Testis (tissue), 2 donors: ENCODE measurements at regions not wholly inside any gene's neighbourhood (a gene's known extent, or its start where the extent isn't known, plus 50 kb on each side); places are given as distances from the start of the nearest gene placed in this dataset.
"Not testable (repeated sequence)": the region's sequence is repeated elsewhere in the genome, so short reads cannot be mapped to it uniquely, and the experiment has no call there.

Experiments
- DNase-seq: peaks from one replicate; pipeline ENCODE4 v3.0.0-alpha.2; 2019
- H3K27ac ChIP-seq, 2 donors: fragments of 200-600 bp; sonication (generic); one replicate each; pipeline ENCODE4 v1.5.1; 2019
- H3K27me3 ChIP-seq: fragments of 200-600 bp; sonication (generic); one replicate; pipeline ENCODE4 v1.5.1; 2019
- H3K36me3 ChIP-seq: fragments of 200-600 bp; sonication (generic); one replicate; pipeline ENCODE4 v1.5.1; 2017; ENCODE audit warnings: low read depth; ENCODE audit errors: missing control alignments
- H3K4me1 ChIP-seq: fragments of 200-600 bp; sonication (generic); one replicate; pipeline ENCODE4 v1.5.1; 2019
- H3K4me3 ChIP-seq, 2 donors: fragments of 200-600 bp; sonication (generic); one replicate each; pipeline ENCODE4 v1.5.1; 2017 to 2019
- H3K9me3 ChIP-seq: fragments of 200-600 bp; sonication (generic); one replicate; pipeline ENCODE4 v1.5.1; 2017
- POLR2A ChIP-seq: fragments of 450-650 bp; IDR thresholded peaks from one replicate; pipeline ENCODE4 v1.6.1; 2017; ENCODE audit warnings: antibody characterized with exemption, mild to moderate bottlenecking, moderate library complexity
- WGBS, 2 donors: methylation state at CpG; one replicate each; pipeline ENCODE4 v1.1.5; 2018; 5-methylcytosine and 5-hydroxymethylcytosine counted together
- intact Hi-C: fragments of 100-400 bp; cut with DNase I; formaldehyde crosslinking; loops from one replicate; pipeline ENCODE4 v1.15.1; 2023; ENCODE audit warnings: low total_unique reads
- TF ChIP-seq, protein P1 (sequence below), 3 experiments: fragments of 450-650 bp in 2 of 3; fragments of 200-600 bp in 1 of 3; sonication (generic) in 1 of 3; IDR thresholded peaks; one replicate each; pipeline ENCODE4 v1.5.1; 2016 to 2019; ENCODE audit warnings: antibody characterized with exemption in 3 of 3, mild to moderate bottlenecking in 2 of 3, moderate library complexity in 1 of 3

DNA sequence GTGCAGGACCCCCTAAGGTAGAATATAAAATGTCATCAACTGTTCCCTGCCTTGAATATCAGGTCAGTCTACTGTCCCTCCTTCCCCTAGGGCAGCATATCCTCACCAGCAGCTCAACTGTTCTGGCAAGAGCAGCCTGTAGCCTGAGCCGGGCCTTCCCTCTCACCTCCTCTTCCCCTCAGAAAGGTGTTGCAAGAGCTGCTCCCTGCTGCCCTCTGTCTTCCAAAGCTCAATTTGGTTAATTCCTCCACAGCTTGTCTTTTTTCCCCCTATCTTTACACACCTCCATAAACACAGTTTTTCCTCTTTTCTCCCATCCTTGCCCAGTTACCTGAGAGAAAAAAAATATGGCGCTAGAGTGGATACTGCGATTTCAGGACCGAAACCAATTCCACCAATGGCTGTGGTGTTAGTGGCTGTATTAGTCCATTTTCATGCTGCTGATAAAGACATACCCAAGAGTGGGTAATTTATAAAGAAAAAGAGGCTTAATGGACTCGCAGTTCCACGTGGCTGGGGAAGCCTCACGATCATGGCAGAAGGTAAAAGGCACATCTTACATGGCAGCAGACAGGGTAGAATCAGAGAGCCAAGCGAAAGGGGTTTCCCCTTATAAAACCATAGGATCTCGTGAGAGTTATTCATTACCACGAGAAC lies 184.7 kb downstream of the MREG start:
- peak; percentile 73 for DNase-seq
- H3K4me1 ChIP-seq, result peaks cover 14% of the 10 kb centered on the region
- intact Hi-C loops, result no loop called here
- no peak for TF ChIP-seq POLR2A
- TF ChIP-seq, protein P1, sequence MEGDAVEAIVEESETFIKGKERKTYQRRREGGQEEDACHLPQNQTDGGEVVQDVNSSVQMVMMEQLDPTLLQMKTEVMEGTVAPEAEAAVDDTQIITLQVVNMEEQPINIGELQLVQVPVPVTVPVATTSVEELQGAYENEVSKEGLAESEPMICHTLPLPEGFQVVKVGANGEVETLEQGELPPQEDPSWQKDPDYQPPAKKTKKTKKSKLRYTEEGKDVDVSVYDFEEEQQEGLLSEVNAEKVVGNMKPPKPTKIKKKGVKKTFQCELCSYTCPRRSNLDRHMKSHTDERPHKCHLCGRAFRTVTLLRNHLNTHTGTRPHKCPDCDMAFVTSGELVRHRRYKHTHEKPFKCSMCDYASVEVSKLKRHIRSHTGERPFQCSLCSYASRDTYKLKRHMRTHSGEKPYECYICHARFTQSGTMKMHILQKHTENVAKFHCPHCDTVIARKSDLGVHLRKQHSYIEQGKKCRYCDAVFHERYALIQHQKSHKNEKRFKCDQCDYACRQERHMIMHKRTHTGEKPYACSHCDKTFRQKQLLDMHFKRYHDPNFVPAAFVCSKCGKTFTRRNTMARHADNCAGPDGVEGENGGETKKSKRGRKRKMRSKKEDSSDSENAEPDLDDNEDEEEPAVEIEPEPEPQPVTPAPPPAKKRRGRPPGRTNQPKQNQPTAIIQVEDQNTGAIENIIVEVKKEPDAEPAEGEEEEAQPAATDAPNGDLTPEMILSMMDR (IDR thresholded peaks at IDR 0.05), result peak; percentile 49 to 65 (median 51)
- no peaks in the 10 kb centered on the region for H3K27me3 ChIP-seq
- H3K27ac ChIP-seq, result peak overlapping the region in 1 of 2 donors; percentile 16
- no peaks in the 10 kb centered on the region for H3K9me3 ChIP-seq
- WGBS, 2 donors, result 53 to 65% methylated on average over 10 of the region's 10 CpGs
- H3K4me3 ChIP-seq, result no peak overlapping the region
- no peaks in the 10 kb centered on the region for H3K36me3 ChIP-seq

DNA sequence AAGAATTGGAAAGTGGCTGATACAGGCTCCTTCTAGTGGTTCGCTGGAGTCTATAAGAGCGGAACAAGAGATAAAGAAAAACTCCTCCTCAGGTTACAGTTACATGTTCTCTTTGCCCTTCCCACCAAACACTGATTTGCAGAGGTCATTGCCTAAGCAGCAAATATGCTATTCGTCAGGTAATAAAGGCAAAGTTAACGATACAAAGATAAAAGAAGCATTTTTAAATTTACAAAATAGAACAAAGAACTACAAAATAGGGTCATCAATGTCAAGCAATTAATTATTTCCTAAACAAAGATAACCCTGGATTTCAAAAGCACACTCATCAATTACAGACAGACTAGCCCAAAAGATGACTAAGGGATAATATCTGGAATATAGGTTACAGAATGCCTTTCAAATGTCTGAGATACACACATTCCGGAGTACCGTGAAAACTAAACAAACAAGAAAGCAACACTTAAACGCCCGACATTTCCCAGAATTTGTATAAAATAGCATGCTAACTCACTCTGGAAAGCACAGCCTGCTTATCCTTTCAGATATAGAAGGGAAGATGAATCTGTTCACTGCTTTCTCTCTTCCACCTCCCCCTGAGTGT lies 186.4 kb downstream of the MREG start:
- no peak for DNase-seq
- Histone ChIP-seq H3K4me3 (no peak overlapping the region), H3K27me3 (no peaks in the 10 kb centered on the region), H3K4me1 (peaks cover 14% of the 10 kb centered on the region), H3K9me3 (no peaks in the 10 kb centered on the region), H3K27ac (peak overlapping the region; percentile 41 to 73), H3K36me3 (no peaks in the 10 kb centered on the region)
- no peak for TF ChIP-seq POLR2A
- TF ChIP-seq, protein P1 (IDR thresholded peaks at IDR 0.05), result no peak
- 26 to 53% methylated on average over 8 of the region's 8 CpGs for WGBS, 2 donors
- intact Hi-C loops, result no loop called here

DNA sequence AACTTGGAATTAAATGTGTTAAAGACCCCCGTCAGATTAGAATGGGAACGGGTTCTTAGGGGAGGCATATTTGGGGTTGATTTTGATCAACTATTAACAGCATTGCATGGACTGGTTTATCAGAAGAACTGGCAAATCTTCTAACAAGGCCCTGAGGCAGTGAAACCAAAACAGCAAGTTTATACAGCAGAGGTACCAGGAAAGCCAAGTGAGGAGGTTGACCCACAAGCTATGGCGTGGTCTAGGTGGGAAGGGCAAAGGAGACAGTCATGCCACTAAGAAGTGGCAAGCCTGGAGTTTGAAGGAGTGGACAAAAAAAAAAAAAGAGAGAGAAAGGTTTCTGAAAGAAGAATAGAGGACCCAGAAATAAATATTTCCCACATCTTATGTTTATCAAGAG lies 187.0 kb downstream of the MREG start:
- Histone ChIP-seq H3K4me3 (no peak overlapping the region), H3K27ac (peak overlapping the region; percentile 41 to 73), H3K4me1 (peaks cover 9% of the 10 kb centered on the region), H3K27me3 (no peaks in the 10 kb centered on the region), H3K36me3 (no peaks in the 10 kb centered on the region), H3K9me3 (no peaks in the 10 kb centered on the region)
- no peak for TF ChIP-seq POLR2A
- TF ChIP-seq, protein P1 (IDR thresholded peaks at IDR 0.05), result no peak
- WGBS, 2 donors, result 46 to 51% methylated on average over 3 of the region's 3 CpGs
- intact Hi-C loops, result no loop called here
- DNase-seq, result no peak

DNA sequence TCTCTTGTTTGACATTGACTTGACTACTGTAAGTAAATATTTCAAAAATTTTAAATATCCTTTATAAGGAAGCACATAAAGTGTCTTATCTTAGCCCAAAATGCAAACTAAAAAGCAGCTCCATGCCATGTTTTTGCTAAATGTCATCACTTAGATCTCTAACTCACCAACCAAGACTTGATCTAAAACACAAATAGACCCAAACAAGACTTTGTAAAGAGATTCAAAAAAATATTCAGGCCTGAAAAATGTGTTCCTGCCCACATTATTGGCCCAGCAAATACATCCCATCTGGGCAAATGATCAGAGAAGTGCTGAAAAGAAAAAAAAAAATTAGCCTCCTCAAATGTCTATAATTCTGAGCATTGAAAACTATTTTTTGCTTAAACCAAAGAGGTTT lies 187.6 kb downstream of the MREG start:
- H3K4me1 ChIP-seq, result peaks cover 7% of the 10 kb centered on the region
- H3K36me3 ChIP-seq, result no peaks in the 10 kb centered on the region
- intact Hi-C loops, result no loop called here
- TF ChIP-seq, protein P1 (IDR thresholded peaks at IDR 0.05), result no peak
- no peak for TF ChIP-seq POLR2A
- H3K4me3 ChIP-seq, result no peak overlapping the region
- no peaks in the 10 kb centered on the region for H3K9me3 ChIP-seq
- no peaks in the 10 kb centered on the region for H3K27me3 ChIP-seq
- DNase-seq, result no peak
- H3K27ac ChIP-seq, result peak overlapping the region in 1 of 2 donors; percentile 73

DNA sequence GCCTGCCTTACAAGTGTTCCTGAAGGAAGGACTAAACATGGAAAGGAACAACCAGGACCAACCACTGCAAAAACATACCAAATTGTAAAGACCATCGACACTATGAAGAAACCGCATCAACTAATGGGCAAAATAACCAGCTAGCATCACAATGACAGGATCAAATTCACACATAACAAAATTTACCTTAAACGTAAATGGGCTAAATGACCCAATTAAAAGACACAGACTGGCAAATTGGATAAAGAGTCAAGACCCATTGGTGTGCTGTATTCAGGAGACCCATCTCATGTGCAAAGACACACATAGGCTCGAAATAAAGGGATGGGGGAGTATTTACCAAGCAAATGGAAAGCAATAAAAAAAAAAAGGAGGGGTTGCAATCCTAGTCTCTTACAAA lies 192.1 kb downstream of the MREG start:
- H3K36me3 ChIP-seq, intact Hi-C loops, H3K9me3 ChIP-seq, H3K27me3 ChIP-seq, H3K27ac ChIP-seq, H3K4me3 ChIP-seq, DNase-seq, H3K4me1 ChIP-seq: not testable (repeated sequence)
- WGBS, 2 donors, result 96% methylated on average over 4 of the region's 4 CpGs

DNA sequence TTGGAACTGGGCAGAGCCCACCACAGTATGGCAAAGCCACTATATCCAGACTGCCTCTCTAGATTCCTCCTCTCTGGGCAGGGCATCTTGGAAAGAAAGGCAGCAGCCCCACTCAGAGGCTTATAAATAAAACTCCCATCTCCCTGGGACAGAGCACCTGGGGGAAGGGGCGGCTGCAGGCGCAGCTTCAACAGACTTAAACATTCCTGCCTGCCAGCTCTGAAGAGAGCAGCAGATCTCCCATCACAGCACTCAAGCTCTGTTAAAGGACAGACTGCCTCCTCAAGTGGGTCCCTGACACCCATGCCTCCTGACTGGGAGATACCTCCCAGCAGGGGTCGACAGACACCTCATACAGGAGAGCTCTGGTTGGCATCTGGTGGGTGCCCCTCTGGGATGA lies 193.6 kb downstream of the MREG start:
- H3K36me3 ChIP-seq, H3K4me3 ChIP-seq, H3K9me3 ChIP-seq, DNase-seq, H3K4me1 ChIP-seq, H3K27me3 ChIP-seq, H3K27ac ChIP-seq, intact Hi-C loops: not testable (repeated sequence)
- WGBS, 2 donors, result 100% methylated on average over 3 of the region's 3 CpGs
